Thyroid gland (tissue), 4 donors: ENCODE measurements at regions not wholly inside any gene's neighbourhood (a gene's known extent, or its start where the extent isn't known, plus 50 kb on each side); places are given as distances from the start of the nearest gene placed in this dataset.

ENCODE experiments used
- DNase-seq, 2 donors: peaks; one replicate each; pipeline ENCODE4 v3.0.0-alpha.2; 2019
- H3K27ac ChIP-seq, 3 donors: fragments of 200-600 bp; sonication (generic); 1 replicate in 2 of 3; 2 replicates in 1 of 3; pipeline ENCODE4 v1.5.1; 2016 to 2019; ENCODE audit warnings: mild to moderate bottlenecking in 1 of 3, moderate library complexity in 1 of 3
- H3K27me3 ChIP-seq: fragments of 200-600 bp; sonication (generic); one replicate; pipeline ENCODE4 v1.5.1; 2019
- H3K36me3 ChIP-seq, 2 donors: fragments of 200-600 bp; sonication (generic); one replicate each; pipeline ENCODE4 v1.5.1; 2016 to 2019
- H3K4me1 ChIP-seq, 2 donors: fragments of 200-600 bp; sonication (generic); one replicate each; pipeline ENCODE4 v1.5.1; 2017 to 2019
- H3K4me3 ChIP-seq, 3 donors: fragments of 200-600 bp; sonication (generic); replicated peaks in 1 of 3; 1 replicate in 2 of 3; 2 replicates in 1 of 3; pipeline ENCODE4 v1.5.1; 2016; ENCODE audit warnings: mild to moderate bottlenecking in 1 of 3
- H3K9me3 ChIP-seq: fragments of 200-600 bp; sonication (generic); one replicate; pipeline ENCODE4 v1.5.1; 2017
- CTCF ChIP-seq, 6 experiments: fragments of 200-600 bp in 3 of 6; fragments of 450-650 bp in 3 of 6; sonication (generic) in 3 of 6; IDR thresholded peaks; one replicate each; pipeline ENCODE4 v1.5.1; 2016 to 2019; ENCODE audit warnings: antibody characterized with exemption in 6 of 6, mild to moderate bottlenecking in 2 of 6, inconsistent platforms in 1 of 6, moderate library complexity in 1 of 6
- POLR2A ChIP-seq, 2 donors: fragments of 450-650 bp; IDR thresholded peaks; one replicate each; pipeline ENCODE4 v1.6.1; 2017; ENCODE audit warnings: antibody characterized with exemption in 2 of 2, mild to moderate bottlenecking in 2 of 2, moderate library complexity in 1 of 2
- WGBS, 2 donors: methylation state at CpG; one replicate each; pipeline ENCODE4 v1.1.5; 2017; 5-methylcytosine and 5-hydroxymethylcytosine counted together
- intact Hi-C: fragments of 100-400 bp; cut with DNase I; formaldehyde crosslinking; loops from one replicate; pipeline ENCODE4 v1.15.1; 2023

- H3K27me3 ChIP-seq, result no peaks in the 10 kb centered on the region
- DNase-seq, result peak in 1 of 2 donors; percentile 9
- no peak overlapping the region for H3K4me3 ChIP-seq
- TF ChIP-seq POLR2A (IDR thresholded peaks at IDR 0.05), result no peak
- TF ChIP-seq CTCF (IDR thresholded peaks at IDR 0.05), result no peak
- intact Hi-C loops, result no loop called here
- no peak overlapping the region for H3K27ac ChIP-seq
- 74 to 78% methylated on average over 6 of the region's 6 CpGs for WGBS, 2 donors
- H3K4me1 ChIP-seq, result no peaks in the 10 kb centered on the region
- H3K9me3 ChIP-seq, result no peaks in the 10 kb centered on the region
- no peaks in the 10 kb centered on the region for H3K36me3 ChIP-seq
Measured at GRCh38 chr13:51534041-51534817, 50.0 kb upstream of the WDFY2 start.
